GM23338 (cell line): ENCODE measurements at regions not wholly inside any gene's neighbourhood (a gene's known extent, or its start where the extent isn't known, plus 50 kb on each side); places are given as distances from the start of the nearest gene placed in this dataset.

Source experiments
- ATAC-seq: fragments of 200-7000 bp; cut with Tn5 transposase; 3 replicates; pipeline ENCODE4 v1.9.1; 2020
- DNase-seq: peaks from one replicate; pipeline ENCODE4 v3.0.0-alpha.2; 2015; ENCODE audit warnings: low spot score
- H2AFZ ChIP-seq: fragments of 200-600 bp; sonication (generic); 2 replicates; pipeline ENCODE4 v1.8.0; 2016; ENCODE audit warnings: antibody characterized with exemption, mild to moderate bottlenecking, moderate library complexity
- H3F3A ChIP-seq: fragments of 200-600 bp; sonication (generic); replicated peaks from 2 replicates; pipeline ENCODE4 v1.8.0; 2017; ENCODE audit warnings: antibody characterized with exemption, mixed run types, low read depth
- H3K27ac ChIP-seq: fragments of 200-600 bp; sonication (generic); 2 replicates; pipeline ENCODE4 v1.6.1; 2016; ENCODE audit warnings: low read depth
- H3K27me3 ChIP-seq: fragments of 200-600 bp; sonication (generic); 2 replicates; pipeline ENCODE4 v1.8.0; 2016; ENCODE audit warnings: mild to moderate bottlenecking, mixed run types, moderate library complexity; ENCODE audit not compliant: insufficient read depth
- H3K36me3 ChIP-seq: fragments of 200-600 bp; sonication (generic); 2 replicates; pipeline ENCODE4 v1.8.0; 2016; ENCODE audit warnings: mild to moderate bottlenecking; ENCODE audit not compliant: insufficient read depth
- H3K4me1 ChIP-seq: fragments of 200-600 bp; sonication (generic); 2 replicates; pipeline ENCODE4 v1.8.0; 2016; ENCODE audit warnings: mild to moderate bottlenecking, moderate library complexity; ENCODE audit not compliant: insufficient read depth
- H3K4me2 ChIP-seq: fragments of 200-600 bp; sonication (generic); 2 replicates; pipeline ENCODE4 v1.7.1; 2017; ENCODE audit warnings: mixed run types
- H3K4me3 ChIP-seq: fragments of 200-600 bp; sonication (generic); 2 replicates; pipeline ENCODE4 v1.6.1; 2016; ENCODE audit warnings: mixed run types
- H3K79me2 ChIP-seq: fragments of 200-600 bp; sonication (generic); replicated peaks from 2 replicates; pipeline ENCODE4 v1.8.0; 2017; ENCODE audit warnings: mild to moderate bottlenecking; ENCODE audit not compliant: insufficient read depth
- H3K9me2 ChIP-seq: fragments of 200-600 bp; sonication (generic); 2 replicates; pipeline ENCODE4 v1.8.0; 2017; ENCODE audit not compliant: insufficient read depth
- H4K20me1 ChIP-seq: fragments of 200-600 bp; sonication (generic); replicated peaks from 2 replicates; pipeline ENCODE4 v1.8.0; 2017; ENCODE audit warnings: mild to moderate bottlenecking; ENCODE audit not compliant: insufficient read depth
- H3K27ac Mint-ChIP-seq: 2 replicates; pipeline ENCODE4 v1.8.0; 2020; ENCODE audit warnings: inconsistent platforms, mild to moderate bottlenecking, moderate library complexity, mixed read lengths
- H3K27me3 Mint-ChIP-seq: 3 replicates; pipeline ENCODE4 v1.8.0; 2022; ENCODE audit warnings: low read depth, mild to moderate bottlenecking, moderate library complexity, mixed read lengths, inconsistent platforms; ENCODE audit not compliant: insufficient read depth, poor library complexity
- H3K36me3 Mint-ChIP-seq: 3 replicates; pipeline ENCODE4 v1.8.0; 2021; ENCODE audit warnings: low read depth, mild to moderate bottlenecking, inconsistent platforms, moderate library complexity, mixed read lengths
- H3K4me1 Mint-ChIP-seq: 3 replicates; pipeline ENCODE4 v1.8.0; 2020; ENCODE audit warnings: mild to moderate bottlenecking, inconsistent platforms, mixed read lengths
- H3K4me3 Mint-ChIP-seq: 3 replicates; pipeline ENCODE4 v1.8.0; 2021; ENCODE audit warnings: moderate library complexity, mild to moderate bottlenecking, inconsistent platforms, mixed read lengths
- H3K9me3 Mint-ChIP-seq: 3 replicates; pipeline ENCODE4 v1.8.0; 2020; ENCODE audit warnings: moderate library complexity, mild to moderate bottlenecking, inconsistent platforms, mixed read lengths
- CREB1 ChIP-seq: fragments of 250-450 bp; sonication (Bioruptor Pico); IDR thresholded peaks from 2 replicates; pipeline ENCODE4 v1.5.0; 2020; ENCODE audit warnings: low read depth, mild to moderate bottlenecking, moderate library complexity
- ETS1 ChIP-seq: IDR thresholded peaks from 2 replicates; pipeline ENCODE4 v1.6.1; 2016; ENCODE audit warnings: antibody characterized with exemption
- EZH2 ChIP-seq: fragments of 200-600 bp; sonication (generic); IDR thresholded peaks from one replicate; pipeline ENCODE4 v1.8.0; 2017; ENCODE audit warnings: antibody characterized with exemption, mild to moderate bottlenecking, low read depth; ENCODE audit not compliant: unreplicated experiment
- EZH2phosphoT487 ChIP-seq: fragments of 200-600 bp; sonication (generic); IDR thresholded peaks from one replicate; pipeline ENCODE4 v1.8.1; 2018; ENCODE audit warnings: antibody characterized with exemption; ENCODE audit not compliant: unreplicated experiment
- JUNB ChIP-seq: IDR thresholded peaks from one replicate; pipeline ENCODE4 v1.6.1; 2016; ENCODE audit warnings: antibody characterized with exemption; ENCODE audit not compliant: unreplicated experiment
- NANOG ChIP-seq: IDR thresholded peaks from 2 replicates; pipeline ENCODE4 v1.6.1; 2016; ENCODE audit warnings: antibody characterized with exemption, borderline replicate concordance
- POLR2AphosphoS5 ChIP-seq: IDR thresholded peaks from 2 replicates; pipeline ENCODE4 v1.6.1; 2016; ENCODE audit warnings: antibody characterized with exemption, low read depth
- STAT1 ChIP-seq: IDR thresholded peaks from one replicate; pipeline ENCODE4 v1.6.1; 2016; ENCODE audit warnings: antibody characterized with exemption; ENCODE audit not compliant: unreplicated experiment
- ZNF114 ChIP-seq: fragments of 250-450 bp; sonication (Bioruptor Pico); IDR thresholded peaks from 2 replicates; pipeline ENCODE4 v1.5.0; 2020; ENCODE audit warnings: mild to moderate bottlenecking, moderate library complexity
- ZNF331 ChIP-seq: fragments of 250-450 bp; sonication (Bioruptor Pico); IDR thresholded peaks from 2 replicates; pipeline ENCODE4 v1.5.0; 2020; ENCODE audit warnings: low read depth, mild to moderate bottlenecking, moderate library complexity
- ZNF462 ChIP-seq: fragments of 250-450 bp; sonication (Bioruptor Pico); IDR thresholded peaks from 2 replicates; pipeline ENCODE4 v1.5.0; 2020; ENCODE audit warnings: mild to moderate bottlenecking, moderate library complexity

DNA sequence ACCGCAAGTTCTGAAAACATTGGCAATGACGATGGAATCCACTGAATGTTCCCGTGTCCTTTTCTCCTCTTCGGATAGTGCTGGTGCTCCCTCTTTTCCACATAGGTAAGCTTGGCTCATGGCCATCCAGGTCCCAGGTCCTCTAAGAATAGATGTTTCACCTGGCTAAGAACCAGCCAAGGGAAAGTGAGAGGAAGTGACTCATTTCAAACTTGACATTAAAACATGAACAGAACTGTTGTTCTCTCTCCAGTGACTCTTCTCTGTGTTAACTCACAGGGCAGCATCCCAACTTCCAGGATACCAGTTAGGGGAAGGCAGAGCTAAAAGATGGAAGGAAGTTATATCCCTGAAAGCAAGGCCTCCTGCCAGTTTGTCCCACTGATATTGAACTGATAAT, 493.8 kb upstream of the CHRM3 start:
- no peaks in the 10 kb centered on the region for H4K20me1 ChIP-seq
- no peak for ATAC-seq
- 0 out of 3 replicates have a peak, but pooled peaks cover 2% of the 10 kb centered on the region for H3K9me3 Mint-ChIP-seq
- no peaks in the 10 kb centered on the region for H3K4me1 Mint-ChIP-seq
- no peaks in the 10 kb centered on the region for H3F3A ChIP-seq
- H3K27me3 Mint-ChIP-seq: peaks cover 3% of the 10 kb centered on the region
- no peak overlapping the region for H3K27ac ChIP-seq
- H3K79me2 ChIP-seq: no peaks in the 10 kb centered on the region
- no peak overlapping the region for H3K4me2 ChIP-seq
- H3K27ac Mint-ChIP-seq: peak overlapping the region; percentile 50; the same call in 1 of the 2 replicates
- H3K4me3 ChIP-seq: no peak overlapping the region
- H2AFZ ChIP-seq: no peak overlapping the region
- no peak overlapping the region for H3K4me3 Mint-ChIP-seq
- H3K36me3 Mint-ChIP-seq: no peaks in the 10 kb centered on the region
- H3K4me1 ChIP-seq: no peaks in the 10 kb centered on the region
- DNase-seq: no peak
- no peaks in the 10 kb centered on the region for H3K9me2 ChIP-seq
- H3K27me3 ChIP-seq: no peaks in the 10 kb centered on the region
- no peak for TF ChIP-seq ZNF462 (CRISPR knock-in tag)
- no peak for TF ChIP-seq CREB1 (CRISPR knock-in tag)
- TF ChIP-seq EZH2: no peak
- TF ChIP-seq ZNF331 (CRISPR knock-in tag): no peak
- no peak for TF ChIP-seq STAT1
- no peak for TF ChIP-seq EZH2phosphoT487
- no peak for TF ChIP-seq ETS1
- TF ChIP-seq POLR2AphosphoS5: no peak
- TF ChIP-seq JUNB: no peak
- no peak for TF ChIP-seq NANOG
- no peak for TF ChIP-seq ZNF114 (CRISPR knock-in tag)
- H3K36me3 ChIP-seq: no peaks in the 10 kb centered on the region
